ENCODE measurements at regions not wholly inside any gene's neighbourhood (a gene's known extent, or its start where the extent isn't known, plus 50 kb on each side); places are given as distances from the start of the nearest gene placed in this dataset.

GRCh38 chr16:17723531-17724134 is 252.9 kb upstream of the XYLT1 start:
- Histone ChIP-seq H3F3A (ENCODE audit: insufficient read depth, low read length) (no peaks in the 10 kb centered on the region), H3K9ac (ENCODE audit: low read length) (no peak overlapping the region), H3K9me3 (replicated peaks; ENCODE audit: insufficient read depth, low read length) (no peaks in the 10 kb centered on the region), H3K36me3 (replicated peaks; ENCODE audit: insufficient read depth, low read length) (no peaks in the 10 kb centered on the region), H3K27ac (ENCODE audit: low read length) (no peak overlapping the region), H3K79me2 (ENCODE audit: low read length) (no peaks in the 10 kb centered on the region), H4K20me1 (ENCODE audit: insufficient read depth, low read length) (no peaks in the 10 kb centered on the region), H3K4me3 (ENCODE audit: low read length) (no peak overlapping the region), H2AFZ (ENCODE audit: low read length) (no peak overlapping the region), H3K27me3 (replicated peaks; ENCODE audit: insufficient read depth, low read length) (no peaks in the 10 kb centered on the region), H3K4me1 (ENCODE audit: low read length) (no peaks in the 10 kb centered on the region), H3K4me2 (ENCODE audit: low read depth, low read length) (no peak overlapping the region), H3K9me2 (replicated peaks; ENCODE audit: insufficient read depth, low read length) (no peaks in the 10 kb centered on the region)
- no peak for DNase-seq
- no peak for TF ChIP-seq EZH2phosphoT487 (IDR thresholded peaks at IDR 0.05; ENCODE audit: low read length)
- no peak for TF ChIP-seq EZH2 (optimal IDR thresholded peaks at IDR 0.05; ENCODE audit: low read depth, low read length)
- no peak for TF ChIP-seq CTCF (IDR thresholded peaks at IDR 0.05; ENCODE audit: low read length)

GRCh38 chr16:17718495-17718894 is 247.7 kb upstream of the XYLT1 start:
- H3K9me3 ChIP-seq (replicated peaks; ENCODE audit: insufficient read depth, low read length), result no peaks in the 10 kb centered on the region
- H4K20me1 ChIP-seq (ENCODE audit: insufficient read depth, low read length), result no peaks in the 10 kb centered on the region
- H3K4me1 ChIP-seq (ENCODE audit: low read length), result no peaks in the 10 kb centered on the region
- no peak overlapping the region for H3K4me2 ChIP-seq (ENCODE audit: low read depth, low read length)
- no peaks in the 10 kb centered on the region for H3K36me3 ChIP-seq (replicated peaks; ENCODE audit: insufficient read depth, low read length)
- TF ChIP-seq CTCF (IDR thresholded peaks at IDR 0.05; ENCODE audit: low read length) (no peak), EZH2phosphoT487 (IDR thresholded peaks at IDR 0.05; ENCODE audit: low read length) (no peak), EZH2 (optimal IDR thresholded peaks at IDR 0.05; ENCODE audit: low read depth, low read length) (no peak)
- no peaks in the 10 kb centered on the region for H3K27me3 ChIP-seq (replicated peaks; ENCODE audit: insufficient read depth, low read length)
- no peak overlapping the region for H2AFZ ChIP-seq (ENCODE audit: low read length)
- DNase-seq, result no peak
- no peaks in the 10 kb centered on the region for H3K79me2 ChIP-seq (ENCODE audit: low read length)
- no peak overlapping the region for H3K27ac ChIP-seq (ENCODE audit: low read length)
- H3F3A ChIP-seq (ENCODE audit: insufficient read depth, low read length), result no peaks in the 10 kb centered on the region
- H3K4me3 ChIP-seq (ENCODE audit: low read length), result no peak overlapping the region
- no peaks in the 10 kb centered on the region for H3K9me2 ChIP-seq (replicated peaks; ENCODE audit: insufficient read depth, low read length)
- H3K9ac ChIP-seq (ENCODE audit: low read length), result no peak overlapping the region

GRCh38 chr16:17705847-17706246 is 235.1 kb upstream of the XYLT1 start:
- Histone ChIP-seq H3K4me1 (ENCODE audit: low read length) (no peaks in the 10 kb centered on the region), H3K36me3 (replicated peaks; ENCODE audit: insufficient read depth, low read length) (no peaks in the 10 kb centered on the region)

GRCh38 chr16:17696616-17697015 is 225.9 kb upstream of the XYLT1 start:
- Histone ChIP-seq H3K9ac (ENCODE audit: low read length) (no peak overlapping the region), H3K27me3 (replicated peaks; ENCODE audit: insufficient read depth, low read length) (no peaks in the 10 kb centered on the region), H3K4me1 (ENCODE audit: low read length) (no peaks in the 10 kb centered on the region), H3K4me3 (ENCODE audit: low read length) (no peak overlapping the region), H3K27ac (ENCODE audit: low read length) (no peak overlapping the region), H3K36me3 (replicated peaks; ENCODE audit: insufficient read depth, low read length) (no peaks in the 10 kb centered on the region), H3F3A (ENCODE audit: insufficient read depth, low read length) (no peaks in the 10 kb centered on the region), H3K9me3 (replicated peaks; ENCODE audit: insufficient read depth, low read length) (no peaks in the 10 kb centered on the region), H4K20me1 (ENCODE audit: insufficient read depth, low read length) (no peaks in the 10 kb centered on the region), H2AFZ (ENCODE audit: low read length) (no peak overlapping the region), H3K9me2 (replicated peaks; ENCODE audit: insufficient read depth, low read length) (no peaks in the 10 kb centered on the region), H3K4me2 (ENCODE audit: low read depth, low read length) (no peak overlapping the region), H3K79me2 (ENCODE audit: low read length) (no peaks in the 10 kb centered on the region)
- no peak for DNase-seq
- TF ChIP-seq EZH2 (optimal IDR thresholded peaks at IDR 0.05; ENCODE audit: low read depth, low read length), result no peak
- no peak for TF ChIP-seq CTCF (IDR thresholded peaks at IDR 0.05; ENCODE audit: low read length)
- TF ChIP-seq EZH2phosphoT487 (IDR thresholded peaks at IDR 0.05; ENCODE audit: low read length), result no peak

More at GRCh38 chr16:17705847-17706246, 235.1 kb upstream of the XYLT1 start:
- no peak overlapping the region for H2AFZ ChIP-seq (ENCODE audit: low read length)
- no peaks in the 10 kb centered on the region for H3F3A ChIP-seq (ENCODE audit: insufficient read depth, low read length)
- no peaks in the 10 kb centered on the region for H3K9me2 ChIP-seq (replicated peaks; ENCODE audit: insufficient read depth, low read length)
- no peak overlapping the region for H3K4me2 ChIP-seq (ENCODE audit: low read depth, low read length)
- no peaks in the 10 kb centered on the region for H3K79me2 ChIP-seq (ENCODE audit: low read length)
- H3K9me3 ChIP-seq (replicated peaks; ENCODE audit: insufficient read depth, low read length), result no peaks in the 10 kb centered on the region
- no peak for TF ChIP-seq EZH2phosphoT487 (IDR thresholded peaks at IDR 0.05; ENCODE audit: low read length)
- H3K27ac ChIP-seq (ENCODE audit: low read length), result no peak overlapping the region
- H3K4me3 ChIP-seq (ENCODE audit: low read length), result no peak overlapping the region
- DNase-seq, result no peak
- no peaks in the 10 kb centered on the region for H3K27me3 ChIP-seq (replicated peaks; ENCODE audit: insufficient read depth, low read length)
- H4K20me1 ChIP-seq (ENCODE audit: insufficient read depth, low read length), result no peaks in the 10 kb centered on the region
- no peak overlapping the region for H3K9ac ChIP-seq (ENCODE audit: low read length)

All from MM.1S (cell line).